Fibroblast of skin of right biceps (primary cell): ENCODE measurements at regions not wholly inside any gene's neighbourhood (a gene's known extent, or its start where the extent isn't known, plus 50 kb on each side); places are given as distances from the start of the nearest gene placed in this dataset.
"Not testable (repeated sequence)": the region's sequence is repeated elsewhere in the genome, so short reads cannot be mapped to it uniquely, and the experiment has no call there.

Experiments used
- DNase-seq: peaks from one replicate; pipeline ENCODE4 v3.0.0-alpha.2; 2013

GRCh38 chr15:84153655-84154140 lies 81.9 kb upstream of the GOLGA6L4 start:
- not testable (repeated sequence) for DNase-seq

- not testable (repeated sequence) for DNase-seq
These were observed 81.3 kb upstream of the GOLGA6L4 start for GRCh38 chr15:84154314-84154713.

GRCh38 chr15:84154787-84155186 lies 80.8 kb upstream of the GOLGA6L4 start:
- not testable (repeated sequence) for DNase-seq

- not testable (repeated sequence) for DNase-seq
These were observed 79.6 kb upstream of the GOLGA6L4 start for GRCh38 chr15:84155792-84156587.

GRCh38 chr15:84156588-84156840 lies 79.1 kb upstream of the GOLGA6L4 start:
- not testable (repeated sequence) for DNase-seq

GRCh38 chr15:84157056-84157632 lies 78.4 kb upstream of the GOLGA6L4 start:
- not testable (repeated sequence) for DNase-seq

GRCh38 chr15:84157857-84158256 lies 77.7 kb upstream of the GOLGA6L4 start:
- not testable (repeated sequence) for DNase-seq

GRCh38 chr15:84159346-84160269 lies 76.0 kb upstream of the GOLGA6L4 start:
- not testable (repeated sequence) for DNase-seq

- not testable (repeated sequence) for DNase-seq
These were observed 70.9 kb upstream of the GOLGA6L4 start for GRCh38 chr15:84164423-84165292.

GRCh38 chr15:84170029-84170428 lies 65.5 kb upstream of the GOLGA6L4 start:
- not testable (repeated sequence) for DNase-seq

GRCh38 chr15:84173231-84173610 lies 62.4 kb upstream of the GOLGA6L4 start:
- not testable (repeated sequence) for DNase-seq
